ENCODE measurements at regions not wholly inside any gene's neighbourhood (a gene's known extent, or its start where the extent isn't known, plus 50 kb on each side); places are given as distances from the start of the nearest gene placed in this dataset.

GRCh38 chr1:72435025-72435424 lies 152.7 kb upstream of the NEGR1 start:
- no peak overlapping the region for H3K9ac ChIP-seq (ENCODE audit: low read length)

GRCh38 chr1:72434070-72434469 lies 151.7 kb upstream of the NEGR1 start:
- ChIA-PET CTCF (no interaction called here), POLR2A (no interaction called here)
- H3K9me3 Mint-ChIP-seq (ENCODE audit: insufficient read depth): peaks cover 3% of the 10 kb centered on the region
- H3K36me3 ChIP-seq (replicated peaks in 1 of 2; ENCODE audit: control extremely low read depth in 1 of 2, control insufficient read depth in 1 of 2, extremely low read depth in 1 of 2, insufficient read depth in 2 of 2, low read length in 1 of 2): no peaks in the 10 kb centered on the region
- no peak overlapping the region for H3K27ac ChIP-seq (ENCODE audit: low read length in 2 of 2)
- intact Hi-C loops (cut with micrococcal nuclease): no loop called here
- no peak overlapping the region for H3K4me3 ChIP-seq (ENCODE audit: control extremely low read depth in 1 of 5, extremely low read depth in 1 of 5, insufficient read depth in 1 of 5, low read depth in 2 of 5, low read length in 4 of 5)
- no peaks in the 10 kb centered on the region for H3K27me3 Mint-ChIP-seq
- no peak for TF ChIP-seq EZH2 (IDR thresholded peaks at IDR 0.05; ENCODE audit: borderline replicate concordance, insufficient read depth, low read depth, low read length, poor library complexity, severe bottlenecking)
- no peak for TF ChIP-seq CTCF (IDR thresholded peaks at IDR 0.05)
- H3K9me3 ChIP-seq (ENCODE audit: control extremely low read depth in 1 of 3, control insufficient read depth in 2 of 3, insufficient read depth in 1 of 3, low read length in 2 of 3): peaks cover 0 to under 1% (median 0%) of the 10 kb centered on the region in 3 donors
- H3K9ac ChIP-seq (ENCODE audit: low read length): no peak overlapping the region
- DNase-seq (no peak), ATAC-seq (ENCODE audit: low read depth) (no peak)
- H3K4me1 ChIP-seq (ENCODE audit: control insufficient read depth in 2 of 2, insufficient read depth in 2 of 2, low read length in 2 of 2): no peaks in the 10 kb centered on the region
- no peak overlapping the region for H3K27ac Mint-ChIP-seq
- no peaks in the 10 kb centered on the region for H4K20me1 ChIP-seq (ENCODE audit: control insufficient read depth, insufficient read depth, low read length, poor library complexity, severe bottlenecking)
- H3K4me1 Mint-ChIP-seq: no peaks in the 10 kb centered on the region
- WGBS (ENCODE audit: insufficient coverage): no CpG with 5 or more reads among the region's 2 CpGs
- no peaks in the 10 kb centered on the region for H3K27me3 ChIP-seq (replicated peaks in 1 of 4; ENCODE audit: control extremely low read depth in 1 of 4, control insufficient read depth in 3 of 4, insufficient read depth in 4 of 4, low read length in 3 of 4)
- H2AFZ ChIP-seq (ENCODE audit: insufficient read depth, low read depth, low read length, poor library complexity, severe bottlenecking): no peak overlapping the region
- no peak overlapping the region for H3K4me3 Mint-ChIP-seq
- no peak overlapping the region for H3K4me2 ChIP-seq (replicated peaks; ENCODE audit: low read depth, low read length, poor library complexity, severe bottlenecking)
- no peaks in the 10 kb centered on the region for H3K79me2 ChIP-seq (ENCODE audit: control insufficient read depth, insufficient read depth, low read length)

More at GRCh38 chr1:72435025-72435424, 152.7 kb upstream of the NEGR1 start:
- no peak for TF ChIP-seq CTCF (IDR thresholded peaks at IDR 0.05)
- no peak for TF ChIP-seq EZH2 (IDR thresholded peaks at IDR 0.05; ENCODE audit: borderline replicate concordance, insufficient read depth, low read depth, low read length, poor library complexity, severe bottlenecking)
- H3K27ac Mint-ChIP-seq: no peak overlapping the region
- Histone ChIP-seq H3K4me1 (ENCODE audit: control insufficient read depth in 2 of 2, insufficient read depth in 2 of 2, low read length in 2 of 2) (no peaks in the 10 kb centered on the region), H3K4me3 (ENCODE audit: control extremely low read depth in 1 of 5, extremely low read depth in 1 of 5, insufficient read depth in 1 of 5, low read depth in 2 of 5, low read length in 4 of 5) (no peak overlapping the region), H3K27me3 (replicated peaks in 1 of 4; ENCODE audit: control extremely low read depth in 1 of 4, control insufficient read depth in 3 of 4, insufficient read depth in 4 of 4, low read length in 3 of 4) (no peaks in the 10 kb centered on the region), H3K36me3 (replicated peaks in 1 of 2; ENCODE audit: control extremely low read depth in 1 of 2, control insufficient read depth in 1 of 2, extremely low read depth in 1 of 2, insufficient read depth in 2 of 2, low read length in 1 of 2) (no peaks in the 10 kb centered on the region), H3K27ac (ENCODE audit: low read length in 2 of 2) (no peak overlapping the region), H3K4me2 (replicated peaks; ENCODE audit: low read depth, low read length, poor library complexity, severe bottlenecking) (no peak overlapping the region), H2AFZ (ENCODE audit: insufficient read depth, low read depth, low read length, poor library complexity, severe bottlenecking) (no peak overlapping the region), H4K20me1 (ENCODE audit: control insufficient read depth, insufficient read depth, low read length, poor library complexity, severe bottlenecking) (no peaks in the 10 kb centered on the region), H3K9me3 (ENCODE audit: control extremely low read depth in 1 of 3, control insufficient read depth in 2 of 3, insufficient read depth in 1 of 3, low read length in 2 of 3) (peaks cover 0 to 6% (median 0%) of the 10 kb centered on the region in 3 donors), H3K79me2 (ENCODE audit: control insufficient read depth, insufficient read depth, low read length) (no peaks in the 10 kb centered on the region)
- H3K4me1 Mint-ChIP-seq: no peaks in the 10 kb centered on the region
- ChIA-PET CTCF (no interaction called here), POLR2A (no interaction called here)
- peaks cover 3% of the 10 kb centered on the region for H3K9me3 Mint-ChIP-seq (ENCODE audit: insufficient read depth)
- intact Hi-C loops (cut with micrococcal nuclease): no loop called here
- DNase-seq (no peak), ATAC-seq (ENCODE audit: low read depth) (no peak)
- H3K27me3 Mint-ChIP-seq: no peaks in the 10 kb centered on the region
- H3K4me3 Mint-ChIP-seq: no peak overlapping the region

All from B cell (primary cell).